ENCODE measurements at regions not wholly inside any gene's neighbourhood (a gene's known extent, or its start where the extent isn't known, plus 50 kb on each side); places are given as distances from the start of the nearest gene placed in this dataset.

GRCh38 chr2:104158191-104158590, 695.7 kb upstream of the POU3F3 start:
- Histone ChIP-seq H3K27me3 (ENCODE audit: control insufficient read depth in 3 of 3, insufficient read depth in 3 of 3, low read length in 2 of 3) (no peaks in the 10 kb centered on the region), H3K27ac (ENCODE audit: low read depth in 1 of 2, low read length in 1 of 2) (no peak overlapping the region), H3K4me3 (no peak overlapping the region), H3K36me3 (ENCODE audit: control insufficient read depth in 4 of 4, insufficient read depth in 4 of 4, low read length in 4 of 4) (no peaks in the 10 kb centered on the region), H3K9me3 (ENCODE audit: control insufficient read depth in 4 of 4, insufficient read depth in 3 of 4, low read length in 3 of 4) (peaks cover 0 to 2% (median 0%) of the 10 kb centered on the region in 4 donors), H3K9ac (ENCODE audit: insufficient read depth in 1 of 2, low read length in 2 of 2) (no peak overlapping the region), H3K4me1 (ENCODE audit: control insufficient read depth in 5 of 5, insufficient read depth in 5 of 5, low read length in 5 of 5) (no peaks in the 10 kb centered on the region)
- TF ChIP-seq CTCF (IDR thresholded peaks at IDR 0.05; ENCODE audit: control extremely low read depth, extremely low read depth): no peak
- DNase-seq (peak in 2 of 3 donors; percentile 36 to 53), ATAC-seq (ENCODE audit: insufficient read depth, low FRiP score) (no peak)
- WGBS, 2 donors: 85 to 88% methylated on average over 4 of the region's 4 CpGs

GRCh38 chr2:104163611-104164130, 690.2 kb upstream of the POU3F3 start:
- Histone ChIP-seq H3K9me3 (ENCODE audit: control insufficient read depth in 4 of 4, insufficient read depth in 3 of 4, low read length in 3 of 4) (no peaks in the 10 kb centered on the region), H3K4me3 (no peak overlapping the region), H3K27ac (ENCODE audit: low read depth in 1 of 2, low read length in 1 of 2) (no peak overlapping the region), H3K27me3 (ENCODE audit: control insufficient read depth in 3 of 3, insufficient read depth in 3 of 3, low read length in 2 of 3) (no peaks in the 10 kb centered on the region), H3K4me1 (ENCODE audit: control insufficient read depth in 5 of 5, insufficient read depth in 5 of 5, low read length in 5 of 5) (peaks cover 0 to 4% (median 0%) of the 10 kb centered on the region in 5 donors), H3K9ac (ENCODE audit: insufficient read depth in 1 of 2, low read length in 2 of 2) (no peak overlapping the region), H3K36me3 (ENCODE audit: control insufficient read depth in 4 of 4, insufficient read depth in 4 of 4, low read length in 4 of 4) (no peaks in the 10 kb centered on the region)
- ATAC-seq (ENCODE audit: insufficient read depth, low FRiP score): no peak
- DNase-seq: peak in 1 of 3 donors; percentile 31
- TF ChIP-seq CTCF (IDR thresholded peaks at IDR 0.05; ENCODE audit: control extremely low read depth, extremely low read depth): no peak
- 73 to 78% methylated on average over 2 of the region's 2 CpGs for WGBS, 2 donors

- Histone ChIP-seq H3K4me3 (no peak overlapping the region), H3K9me3 (ENCODE audit: control insufficient read depth in 4 of 4, insufficient read depth in 3 of 4, low read length in 3 of 4) (no peaks in the 10 kb centered on the region), H3K36me3 (ENCODE audit: control insufficient read depth in 4 of 4, insufficient read depth in 4 of 4, low read length in 4 of 4) (no peaks in the 10 kb centered on the region), H3K27ac (ENCODE audit: low read depth in 1 of 2, low read length in 1 of 2) (no peak overlapping the region), H3K27me3 (ENCODE audit: control insufficient read depth in 3 of 3, insufficient read depth in 3 of 3, low read length in 2 of 3) (no peaks in the 10 kb centered on the region), H3K4me1 (ENCODE audit: control insufficient read depth in 5 of 5, insufficient read depth in 5 of 5, low read length in 5 of 5) (peaks cover 0 to 4% (median 0%) of the 10 kb centered on the region in 5 donors), H3K9ac (ENCODE audit: insufficient read depth in 1 of 2, low read length in 2 of 2) (no peak overlapping the region)
- TF ChIP-seq CTCF (IDR thresholded peaks at IDR 0.05; ENCODE audit: control extremely low read depth, extremely low read depth): no peak
- no peak for DNase-seq
- ATAC-seq (ENCODE audit: insufficient read depth, low FRiP score): no peak
- WGBS, 2 donors: 87 to 92% methylated on average over 7 of the region's 7 CpGs
These were observed 689.1 kb upstream of the POU3F3 start for GRCh38 chr2:104164721-104165252.

- WGBS, 2 donors: 60 to 71% methylated on average over 1 of the region's 1 CpG
- ATAC-seq (ENCODE audit: insufficient read depth, low FRiP score): no peak
- TF ChIP-seq CTCF (IDR thresholded peaks at IDR 0.05; ENCODE audit: control extremely low read depth, extremely low read depth): no peak
These were observed 676.7 kb upstream of the POU3F3 start for GRCh38 chr2:104177179-104177578.

More at GRCh38 chr2:104177179-104177578, 676.7 kb upstream of the POU3F3 start:
- no peaks in the 10 kb centered on the region for H3K36me3 ChIP-seq (ENCODE audit: control insufficient read depth in 4 of 4, insufficient read depth in 4 of 4, low read length in 4 of 4)
- DNase-seq: no peak
- H3K9ac ChIP-seq (ENCODE audit: insufficient read depth in 1 of 2, low read length in 2 of 2): no peak overlapping the region
- H3K4me3 ChIP-seq: no peak overlapping the region
- no peaks in the 10 kb centered on the region for H3K4me1 ChIP-seq (ENCODE audit: control insufficient read depth in 5 of 5, insufficient read depth in 5 of 5, low read length in 5 of 5)
- no peaks in the 10 kb centered on the region for H3K27me3 ChIP-seq (ENCODE audit: control insufficient read depth in 3 of 3, insufficient read depth in 3 of 3, low read length in 2 of 3)
- no peak overlapping the region for H3K27ac ChIP-seq (ENCODE audit: low read depth in 1 of 2, low read length in 1 of 2)
- peaks cover 0 to 8% (median 2%) of the 10 kb centered on the region in 4 donors for H3K9me3 ChIP-seq (ENCODE audit: control insufficient read depth in 4 of 4, insufficient read depth in 3 of 4, low read length in 3 of 4)
